PC-9 (cell line): ENCODE measurements at regions not wholly inside any gene's neighbourhood (a gene's known extent, or its start where the extent isn't known, plus 50 kb on each side); places are given as distances from the start of the nearest gene placed in this dataset.

ENCODE experiments used
- EZH2 ChIP-seq: fragments of 200-600 bp; sonication (generic); IDR thresholded peaks from 2 replicates; pipeline ENCODE4 v1.8.0; 2017; ENCODE audit warnings: antibody characterized with exemption, low read depth
- TF ChIP-seq, protein P1 (sequence below): fragments of 200-600 bp; sonication (generic); conservative IDR thresholded peaks from 2 replicates; pipeline ENCODE4 v1.6.1; 2017; ENCODE audit warnings: mixed run types, antibody characterized with exemption, mild to moderate bottlenecking, moderate library complexity

GRCh38 chr7:68348401-68348800 is 1249.9 kb upstream of the AUTS2 start:
- no peak for TF ChIP-seq EZH2
- TF ChIP-seq, protein P1, sequence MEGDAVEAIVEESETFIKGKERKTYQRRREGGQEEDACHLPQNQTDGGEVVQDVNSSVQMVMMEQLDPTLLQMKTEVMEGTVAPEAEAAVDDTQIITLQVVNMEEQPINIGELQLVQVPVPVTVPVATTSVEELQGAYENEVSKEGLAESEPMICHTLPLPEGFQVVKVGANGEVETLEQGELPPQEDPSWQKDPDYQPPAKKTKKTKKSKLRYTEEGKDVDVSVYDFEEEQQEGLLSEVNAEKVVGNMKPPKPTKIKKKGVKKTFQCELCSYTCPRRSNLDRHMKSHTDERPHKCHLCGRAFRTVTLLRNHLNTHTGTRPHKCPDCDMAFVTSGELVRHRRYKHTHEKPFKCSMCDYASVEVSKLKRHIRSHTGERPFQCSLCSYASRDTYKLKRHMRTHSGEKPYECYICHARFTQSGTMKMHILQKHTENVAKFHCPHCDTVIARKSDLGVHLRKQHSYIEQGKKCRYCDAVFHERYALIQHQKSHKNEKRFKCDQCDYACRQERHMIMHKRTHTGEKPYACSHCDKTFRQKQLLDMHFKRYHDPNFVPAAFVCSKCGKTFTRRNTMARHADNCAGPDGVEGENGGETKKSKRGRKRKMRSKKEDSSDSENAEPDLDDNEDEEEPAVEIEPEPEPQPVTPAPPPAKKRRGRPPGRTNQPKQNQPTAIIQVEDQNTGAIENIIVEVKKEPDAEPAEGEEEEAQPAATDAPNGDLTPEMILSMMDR: no peak
